Endothelial cell of umbilical vein (primary cell): ENCODE measurements at regions not wholly inside any gene's neighbourhood (a gene's known extent, or its start where the extent isn't known, plus 50 kb on each side); places are given as distances from the start of the nearest gene placed in this dataset.

Experiments used
- EZH2 ChIP-seq: IDR thresholded peaks from 2 replicates; pipeline ENCODE4 v1.6.1; 2012; ENCODE audit warnings: borderline replicate concordance, low read depth, mild to moderate bottlenecking, moderate library complexity, low read length, inconsistent platforms; ENCODE audit not compliant: severe bottlenecking
- GATA2 ChIP-seq: IDR thresholded peaks from 2 replicates; pipeline ENCODE4 v1.7.0; 2011; ENCODE audit warnings: low read depth, mild to moderate bottlenecking, moderate library complexity, mixed read lengths, low read length; ENCODE audit not compliant: insufficient read length, insufficient read depth
- POLR2A ChIP-seq: IDR thresholded peaks from 2 replicates; pipeline ENCODE4 v1.6.1; 2012; ENCODE audit warnings: low read depth, mild to moderate bottlenecking, control low read depth, low read length
- POLR2AphosphoS5 ChIP-seq: IDR thresholded peaks from 2 replicates; pipeline ENCODE4 v1.6.1; 2012; ENCODE audit warnings: low read depth, mild to moderate bottlenecking, control low read depth, low read length, moderate library complexity; ENCODE audit not compliant: insufficient read depth
- TF ChIP-seq, protein P1 (sequence below), 2 donors: IDR thresholded peaks; 1 replicate in 1 of 2; 2 replicates in 1 of 2; pipeline ENCODE4 v1.5.1; 2011; ENCODE audit warnings: low read length in 2 of 2, mild to moderate bottlenecking in 2 of 2, moderate library complexity in 2 of 2, control low read depth in 1 of 2, inconsistent platforms in 1 of 2, low read depth in 1 of 2; ENCODE audit not compliant: insufficient read depth in 1 of 2; ENCODE audit errors: extremely low read depth in 1 of 2
- TF ChIP-seq, protein P2 (sequence below): IDR thresholded peaks from 2 replicates; pipeline ENCODE4 v1.6.1; 2011; ENCODE audit not compliant: insufficient read depth, insufficient read length

DNA sequence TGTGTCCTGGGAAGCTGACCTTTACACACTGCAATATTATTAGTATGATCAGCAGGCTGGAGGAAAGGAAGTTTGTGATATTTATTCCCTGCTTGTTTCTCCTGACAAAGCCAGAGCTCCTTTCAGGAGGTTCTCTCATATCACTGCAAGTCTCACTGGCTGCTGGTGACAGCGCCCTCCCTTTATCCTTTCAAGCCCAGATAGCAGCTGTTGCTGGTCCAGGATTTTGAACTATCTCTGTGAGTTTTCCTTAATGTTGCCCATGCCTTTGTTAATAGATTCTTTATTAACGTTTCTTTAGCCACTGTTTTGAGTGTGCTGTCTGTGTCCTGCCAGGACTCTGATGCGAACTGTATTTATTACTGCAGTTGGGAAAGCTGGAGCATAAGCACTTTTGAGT lies 518.7 kb downstream of the C4orf33 start:
- TF ChIP-seq, protein P1, sequence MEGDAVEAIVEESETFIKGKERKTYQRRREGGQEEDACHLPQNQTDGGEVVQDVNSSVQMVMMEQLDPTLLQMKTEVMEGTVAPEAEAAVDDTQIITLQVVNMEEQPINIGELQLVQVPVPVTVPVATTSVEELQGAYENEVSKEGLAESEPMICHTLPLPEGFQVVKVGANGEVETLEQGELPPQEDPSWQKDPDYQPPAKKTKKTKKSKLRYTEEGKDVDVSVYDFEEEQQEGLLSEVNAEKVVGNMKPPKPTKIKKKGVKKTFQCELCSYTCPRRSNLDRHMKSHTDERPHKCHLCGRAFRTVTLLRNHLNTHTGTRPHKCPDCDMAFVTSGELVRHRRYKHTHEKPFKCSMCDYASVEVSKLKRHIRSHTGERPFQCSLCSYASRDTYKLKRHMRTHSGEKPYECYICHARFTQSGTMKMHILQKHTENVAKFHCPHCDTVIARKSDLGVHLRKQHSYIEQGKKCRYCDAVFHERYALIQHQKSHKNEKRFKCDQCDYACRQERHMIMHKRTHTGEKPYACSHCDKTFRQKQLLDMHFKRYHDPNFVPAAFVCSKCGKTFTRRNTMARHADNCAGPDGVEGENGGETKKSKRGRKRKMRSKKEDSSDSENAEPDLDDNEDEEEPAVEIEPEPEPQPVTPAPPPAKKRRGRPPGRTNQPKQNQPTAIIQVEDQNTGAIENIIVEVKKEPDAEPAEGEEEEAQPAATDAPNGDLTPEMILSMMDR (IDR thresholded peaks at IDR 0.05; ENCODE audit: extremely low read depth in 1 of 2, insufficient read depth in 1 of 2, low read depth in 1 of 2, low read length in 2 of 2): no peak
- TF ChIP-seq EZH2: no peak
- TF ChIP-seq POLR2A: no peak
- TF ChIP-seq, protein P2, sequence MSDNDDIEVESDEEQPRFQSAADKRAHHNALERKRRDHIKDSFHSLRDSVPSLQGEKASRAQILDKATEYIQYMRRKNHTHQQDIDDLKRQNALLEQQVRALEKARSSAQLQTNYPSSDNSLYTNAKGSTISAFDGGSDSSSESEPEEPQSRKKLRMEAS: no peak
- TF ChIP-seq POLR2AphosphoS5: no peak
- TF ChIP-seq GATA2: no peak
